ENCODE measurements at regions not wholly inside any gene's neighbourhood (a gene's known extent, or its start where the extent isn't known, plus 50 kb on each side); places are given as distances from the start of the nearest gene placed in this dataset.

DNA sequence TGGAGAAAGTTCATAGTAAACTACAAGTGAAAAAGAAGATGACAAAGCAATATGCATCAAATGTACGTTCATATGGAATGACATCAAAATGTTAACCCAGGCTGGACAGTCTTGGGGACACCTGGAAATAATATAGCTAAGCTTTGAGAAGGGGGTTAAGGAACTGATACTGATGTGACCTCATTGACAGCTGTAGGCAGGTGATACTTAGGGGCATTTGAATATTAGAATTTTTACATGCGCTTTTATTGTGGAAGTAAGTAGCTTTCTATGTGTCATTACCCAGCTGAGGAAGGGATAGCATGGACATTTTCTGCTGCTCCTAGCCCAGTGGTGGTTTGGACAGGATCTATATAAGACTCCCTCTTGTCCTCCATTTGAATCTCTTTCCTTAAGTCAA is 299.7 kb downstream of the CWC27 start:
- TF ChIP-seq, protein P1, sequence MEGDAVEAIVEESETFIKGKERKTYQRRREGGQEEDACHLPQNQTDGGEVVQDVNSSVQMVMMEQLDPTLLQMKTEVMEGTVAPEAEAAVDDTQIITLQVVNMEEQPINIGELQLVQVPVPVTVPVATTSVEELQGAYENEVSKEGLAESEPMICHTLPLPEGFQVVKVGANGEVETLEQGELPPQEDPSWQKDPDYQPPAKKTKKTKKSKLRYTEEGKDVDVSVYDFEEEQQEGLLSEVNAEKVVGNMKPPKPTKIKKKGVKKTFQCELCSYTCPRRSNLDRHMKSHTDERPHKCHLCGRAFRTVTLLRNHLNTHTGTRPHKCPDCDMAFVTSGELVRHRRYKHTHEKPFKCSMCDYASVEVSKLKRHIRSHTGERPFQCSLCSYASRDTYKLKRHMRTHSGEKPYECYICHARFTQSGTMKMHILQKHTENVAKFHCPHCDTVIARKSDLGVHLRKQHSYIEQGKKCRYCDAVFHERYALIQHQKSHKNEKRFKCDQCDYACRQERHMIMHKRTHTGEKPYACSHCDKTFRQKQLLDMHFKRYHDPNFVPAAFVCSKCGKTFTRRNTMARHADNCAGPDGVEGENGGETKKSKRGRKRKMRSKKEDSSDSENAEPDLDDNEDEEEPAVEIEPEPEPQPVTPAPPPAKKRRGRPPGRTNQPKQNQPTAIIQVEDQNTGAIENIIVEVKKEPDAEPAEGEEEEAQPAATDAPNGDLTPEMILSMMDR (IDR thresholded peaks at IDR 0.05) = no peak
- DNase-seq (ENCODE audit: low spot score) = no peak
- no peak for ATAC-seq (ENCODE audit: low FRiP score)

GRCh38 chr5:65070026-65070425 is 301.3 kb downstream of the CWC27 start:
- ATAC-seq (ENCODE audit: low FRiP score) = no peak
- no peak for DNase-seq (ENCODE audit: low spot score)
- TF ChIP-seq, protein P1 (IDR thresholded peaks at IDR 0.05) = no peak

GRCh38 chr5:65072850-65073249 is 304.1 kb downstream of the CWC27 start:
- ATAC-seq (ENCODE audit: low FRiP score) (no peak), DNase-seq (ENCODE audit: low spot score) (no peak)
- TF ChIP-seq, protein P1 (IDR thresholded peaks at IDR 0.05) = no peak

DNA sequence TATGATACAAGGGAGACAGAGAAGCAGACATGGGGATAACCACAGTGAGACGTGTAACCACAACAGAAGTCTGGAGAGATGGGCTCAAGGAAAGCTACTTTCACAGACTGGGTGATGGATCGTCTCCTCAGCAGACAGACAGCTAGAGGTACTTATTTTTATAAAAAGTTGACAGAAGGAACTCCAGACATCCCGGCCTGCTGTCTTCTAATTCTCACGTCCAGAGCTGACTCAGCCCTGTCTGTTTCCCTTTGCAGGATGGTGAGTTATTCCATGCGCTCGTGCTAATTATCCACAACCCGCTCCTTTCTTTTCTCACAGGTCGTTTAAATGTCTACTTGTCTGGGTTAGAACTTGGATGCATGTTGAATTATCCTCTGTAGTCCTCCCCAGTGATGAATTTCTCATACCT is 304.5 kb downstream of the CWC27 start:
- no peak for DNase-seq (ENCODE audit: low spot score)
- ATAC-seq (ENCODE audit: low FRiP score) = no peak
- TF ChIP-seq, protein P1 (IDR thresholded peaks at IDR 0.05) = no peak

DNA sequence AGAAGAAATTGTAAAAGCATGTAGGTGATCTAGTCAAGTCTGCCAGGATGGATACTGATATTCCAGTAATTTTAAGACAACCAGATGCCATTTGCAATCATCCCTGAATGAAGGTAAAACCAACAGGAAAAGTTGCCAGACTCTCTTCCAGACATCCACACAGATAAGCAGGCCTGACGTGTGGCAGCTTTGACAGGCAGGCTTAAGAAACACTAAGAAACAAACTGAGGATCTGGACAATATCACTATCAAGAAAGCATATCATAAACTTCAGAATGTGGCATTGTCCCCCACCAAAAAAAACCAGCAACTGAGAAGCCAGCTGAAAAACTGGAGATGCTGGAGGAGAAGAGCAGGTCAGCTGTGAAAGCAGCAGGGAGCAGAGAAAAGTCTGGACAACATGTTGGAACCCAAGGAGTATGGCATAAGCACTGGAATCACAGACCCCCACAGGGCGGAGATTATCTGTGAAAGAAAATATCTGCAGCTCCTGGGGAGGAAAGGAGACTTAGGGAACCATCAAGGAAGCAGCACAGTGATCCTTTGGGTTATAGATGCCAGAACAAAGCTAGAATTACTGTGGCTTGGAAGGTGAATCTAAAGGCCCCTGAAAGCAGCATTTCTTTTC is 307.0 kb downstream of the CWC27 start:
- no peak for DNase-seq (ENCODE audit: low spot score)
- ATAC-seq (ENCODE audit: low FRiP score) = peak; percentile 20

GRCh38 chr5:65076251-65076869 is 307.6 kb downstream of the CWC27 start:
- peak; percentile 83 for ATAC-seq (ENCODE audit: low FRiP score)
- TF ChIP-seq, protein P1 (IDR thresholded peaks at IDR 0.05) = no peak
- no peak for DNase-seq (ENCODE audit: low spot score)

More for the DNA sequence above, 307.0 kb downstream of the CWC27 start:
- TF ChIP-seq, protein P1 (IDR thresholded peaks at IDR 0.05) = no peak

GRCh38 chr5:65077653-65078052 is 308.9 kb downstream of the CWC27 start:
- ATAC-seq (ENCODE audit: low FRiP score) = no peak
- DNase-seq (ENCODE audit: low spot score) = no peak
- TF ChIP-seq, protein P1 (IDR thresholded peaks at IDR 0.05) = no peak
